NCI-H524 (cell line): ENCODE measurements at regions not wholly inside any gene's neighbourhood (a gene's known extent, or its start where the extent isn't known, plus 50 kb on each side); places are given as distances from the start of the nearest gene placed in this dataset.
"Not testable (repeated sequence)": the region's sequence is repeated elsewhere in the genome, so short reads cannot be mapped to it uniquely, and the experiment has no call there.

ENCODE experiments used
- DNase-seq, 2 experiments: peaks; one replicate each; lab custom pipeline; 2025; lab: John Stamatoyannopoulos, UW

GRCh38 chr1:5766996-5767395 lies 225.2 kb downstream of the NPHP4 start:
- not testable (repeated sequence) for DNase-seq

- DNase-seq = no peak
Observed at GRCh38 chr1:5765997-5766913, 226.0 kb downstream of the NPHP4 start.

- DNase-seq = peak in 1 of 2 experiments; percentile 5
Observed at GRCh38 chr1:5765483-5765882, 226.7 kb downstream of the NPHP4 start.

- no peak for DNase-seq
Observed at GRCh38 chr1:5764959-5765358, 227.3 kb downstream of the NPHP4 start.

- DNase-seq = no peak
Observed at GRCh38 chr1:5764464-5764863, 227.8 kb downstream of the NPHP4 start.

- no peak for DNase-seq
Observed at GRCh38 chr1:5763696-5764370, 228.4 kb downstream of the NPHP4 start.

GRCh38 chr1:5758859-5759578 lies 233.2 kb downstream of the NPHP4 start:
- no peak for DNase-seq

GRCh38 chr1:5758000-5758858 lies 234.0 kb downstream of the NPHP4 start:
- no peak for DNase-seq

- DNase-seq = no peak
Observed at GRCh38 chr1:5757187-5757805, 234.9 kb downstream of the NPHP4 start.

GRCh38 chr1:5756434-5757186 lies 235.6 kb downstream of the NPHP4 start:
- DNase-seq = no peak

- no peak for DNase-seq
Observed at GRCh38 chr1:5755552-5756125, 236.6 kb downstream of the NPHP4 start.

- DNase-seq = no peak
Observed at GRCh38 chr1:5754817-5755551, 237.2 kb downstream of the NPHP4 start.

- DNase-seq = no peak
Observed at GRCh38 chr1:5753549-5754421, 238.4 kb downstream of the NPHP4 start.

- DNase-seq = no peak
Observed at GRCh38 chr1:5752746-5753548, 239.3 kb downstream of the NPHP4 start.

- peak in 1 of 2 experiments; percentile 8 for DNase-seq
Observed at GRCh38 chr1:5751833-5752745, 240.1 kb downstream of the NPHP4 start.

- no peak for DNase-seq
Observed at GRCh38 chr1:5751163-5751540, 241.1 kb downstream of the NPHP4 start.
